ENCODE measurements at regions not wholly inside any gene's neighbourhood (a gene's known extent, or its start where the extent isn't known, plus 50 kb on each side); places are given as distances from the start of the nearest gene placed in this dataset.

DNA sequence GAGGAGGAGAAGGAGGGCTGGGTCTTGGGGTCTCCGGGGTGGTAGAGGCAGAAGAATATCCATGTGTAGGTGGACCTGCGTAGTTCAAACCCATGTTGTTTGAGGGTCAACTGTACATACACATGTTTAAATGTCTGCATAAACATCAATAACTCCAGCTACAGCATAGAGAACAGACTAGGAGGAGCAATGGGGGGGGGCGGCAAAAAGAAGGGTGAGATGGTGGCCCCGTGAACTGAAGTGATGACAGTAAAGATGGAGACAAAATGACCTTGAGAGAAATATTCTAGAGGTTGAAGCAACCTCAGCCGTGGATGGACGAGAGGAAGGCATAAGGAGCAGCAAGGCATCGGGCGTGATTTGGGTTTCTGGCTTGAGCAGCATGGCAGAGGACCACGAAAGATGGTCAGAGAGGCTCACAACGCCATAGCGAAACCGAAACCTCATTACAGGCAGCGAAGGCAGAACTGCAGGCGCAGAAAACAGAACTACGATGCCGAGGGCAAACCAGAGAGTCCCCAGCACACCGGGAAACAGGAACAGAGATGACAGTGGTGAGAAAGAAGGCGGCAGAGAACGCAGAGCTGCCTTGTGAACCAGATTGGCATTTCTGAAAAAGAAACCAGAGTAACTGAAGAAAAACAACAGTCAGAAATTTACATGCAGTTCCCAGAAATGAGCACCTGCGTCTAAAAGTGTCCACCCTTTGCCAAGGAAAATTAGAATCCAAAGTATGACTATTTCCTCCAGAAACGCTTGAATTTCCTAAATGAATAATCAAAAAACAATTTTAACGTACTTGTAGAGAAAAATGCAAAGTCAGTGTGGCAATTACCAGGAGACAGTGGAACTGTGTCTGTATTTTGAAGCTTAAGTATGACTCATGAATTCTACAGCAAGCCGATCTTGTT is 50.3 kb upstream of the ENPP6 start:
- TF ChIP-seq, protein P1, sequence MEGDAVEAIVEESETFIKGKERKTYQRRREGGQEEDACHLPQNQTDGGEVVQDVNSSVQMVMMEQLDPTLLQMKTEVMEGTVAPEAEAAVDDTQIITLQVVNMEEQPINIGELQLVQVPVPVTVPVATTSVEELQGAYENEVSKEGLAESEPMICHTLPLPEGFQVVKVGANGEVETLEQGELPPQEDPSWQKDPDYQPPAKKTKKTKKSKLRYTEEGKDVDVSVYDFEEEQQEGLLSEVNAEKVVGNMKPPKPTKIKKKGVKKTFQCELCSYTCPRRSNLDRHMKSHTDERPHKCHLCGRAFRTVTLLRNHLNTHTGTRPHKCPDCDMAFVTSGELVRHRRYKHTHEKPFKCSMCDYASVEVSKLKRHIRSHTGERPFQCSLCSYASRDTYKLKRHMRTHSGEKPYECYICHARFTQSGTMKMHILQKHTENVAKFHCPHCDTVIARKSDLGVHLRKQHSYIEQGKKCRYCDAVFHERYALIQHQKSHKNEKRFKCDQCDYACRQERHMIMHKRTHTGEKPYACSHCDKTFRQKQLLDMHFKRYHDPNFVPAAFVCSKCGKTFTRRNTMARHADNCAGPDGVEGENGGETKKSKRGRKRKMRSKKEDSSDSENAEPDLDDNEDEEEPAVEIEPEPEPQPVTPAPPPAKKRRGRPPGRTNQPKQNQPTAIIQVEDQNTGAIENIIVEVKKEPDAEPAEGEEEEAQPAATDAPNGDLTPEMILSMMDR (IDR thresholded peaks at IDR 0.05; ENCODE audit: extremely low read depth, insufficient read depth, missing control alignments), result no peak
- in situ Hi-C loops (cut with MboI; ENCODE audit: low pct_unique_long_range_greater_than_20kb, low sequenced_read_pairs, unreplicated experiment), result loop anchor here (10.0 kb wide), 1 partner anchor 267 kb away; no protein-coding TSS in a partner anchor
- DNase-seq (ENCODE audit: low spot score), result peak; percentile 77

Data from GM13977 (cell line).